ENCODE measurements at regions not wholly inside any gene's neighbourhood (a gene's known extent, or its start where the extent isn't known, plus 50 kb on each side); places are given as distances from the start of the nearest gene placed in this dataset.
"Not testable (repeated sequence)": the region's sequence is repeated elsewhere in the genome, so short reads cannot be mapped to it uniquely, and the experiment has no call there.

- no peak for FAIRE-seq
Measured at GRCh38 chr7:68816491-68816890, 781.8 kb upstream of the AUTS2 start.

DNA sequence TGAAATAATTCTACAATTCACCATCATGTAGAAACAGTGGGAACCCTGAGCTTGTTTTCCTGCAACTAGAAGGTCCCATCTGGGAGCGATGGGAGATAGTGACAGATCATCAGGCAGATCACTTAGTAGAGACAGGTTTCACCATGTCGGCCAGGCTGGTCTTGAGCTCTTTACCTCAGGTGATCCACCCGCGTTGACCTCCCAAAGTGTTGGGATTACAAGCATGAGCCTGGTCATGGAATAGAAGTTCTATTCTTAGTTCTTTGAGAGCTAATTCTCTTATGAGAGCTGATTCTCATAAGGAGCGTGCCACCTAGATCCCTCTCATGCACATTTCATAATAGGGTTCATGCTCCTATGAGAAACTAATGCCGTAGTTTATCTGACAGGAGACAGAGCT, 778.0 kb upstream of the AUTS2 start:
- no peak for FAIRE-seq

DNA sequence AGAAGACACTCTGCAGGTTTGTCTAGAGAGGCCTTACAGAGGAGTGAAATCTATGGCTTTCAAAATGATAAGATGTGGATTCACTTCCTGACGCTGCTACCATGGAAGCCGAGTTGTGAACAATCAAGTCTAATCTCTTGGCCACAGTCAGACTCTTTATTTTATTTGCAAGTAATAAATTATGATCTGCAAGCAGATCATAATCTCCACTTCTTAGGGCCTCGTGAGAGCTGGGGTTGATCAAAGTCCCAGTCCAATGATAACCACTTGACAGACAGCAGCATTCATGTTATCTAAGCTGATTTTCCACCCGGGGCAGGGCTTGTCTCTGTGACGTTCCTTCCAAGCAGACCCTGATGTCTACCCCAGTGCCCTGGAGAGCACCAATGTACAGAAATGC, 776.4 kb upstream of the AUTS2 start:
- no peak for FAIRE-seq

DNA sequence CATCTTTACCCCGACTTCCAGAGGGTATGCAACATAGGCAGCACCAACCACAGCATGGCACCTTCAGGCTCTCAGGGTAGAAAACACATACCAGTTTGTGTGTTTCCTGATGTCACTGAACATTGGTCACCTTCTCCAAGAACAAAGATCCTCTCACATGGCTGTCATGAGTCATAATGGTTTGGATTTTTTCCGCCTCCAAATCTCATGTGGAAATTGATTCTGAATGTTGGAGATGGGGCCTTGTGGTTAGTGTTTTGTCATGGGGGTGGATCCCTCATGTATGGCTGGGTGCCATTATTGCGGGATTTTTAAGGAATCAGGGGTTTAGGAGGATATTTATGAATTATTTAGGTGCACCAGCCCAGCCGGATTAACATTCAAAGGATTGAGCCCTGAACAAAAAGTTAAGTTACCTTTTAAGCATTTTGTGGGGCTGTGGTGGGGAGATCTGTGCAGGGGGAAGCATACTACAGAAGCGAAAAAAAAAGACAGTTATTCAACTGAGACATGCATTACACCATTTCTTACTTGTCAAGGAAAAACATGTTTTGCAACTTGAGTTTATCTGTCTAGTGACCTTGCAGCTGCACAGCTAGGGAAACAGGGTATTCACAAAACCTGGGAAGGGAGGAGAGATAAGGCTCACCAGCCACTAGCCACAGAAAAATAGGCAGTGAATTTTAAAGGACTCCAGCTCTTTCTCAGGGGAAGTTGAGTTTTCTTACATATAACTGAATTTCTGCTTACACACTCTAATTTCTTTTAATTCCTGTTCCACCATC, 774.1 kb upstream of the AUTS2 start:
- FAIRE-seq, result no peak

DNA sequence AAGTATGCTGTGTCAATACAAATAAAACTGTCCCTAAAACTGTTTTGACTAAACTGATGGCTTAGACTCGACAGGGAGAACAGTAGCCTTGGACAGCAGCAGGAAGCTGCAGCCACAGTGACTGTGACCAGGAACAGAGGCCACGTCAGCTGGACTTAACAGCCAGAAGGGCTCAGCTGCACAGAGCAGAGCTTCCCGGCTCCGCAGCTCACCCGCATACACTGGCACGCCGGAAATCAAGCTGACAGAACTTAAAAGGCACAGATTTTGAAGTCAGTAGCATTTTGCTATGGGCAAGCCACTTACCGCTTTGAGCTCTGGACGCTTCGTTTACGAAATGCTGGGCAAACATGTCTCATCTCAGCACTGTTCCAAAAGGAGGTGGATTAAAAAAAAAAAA, 769.7 kb upstream of the AUTS2 start:
- FAIRE-seq, result no peak

DNA sequence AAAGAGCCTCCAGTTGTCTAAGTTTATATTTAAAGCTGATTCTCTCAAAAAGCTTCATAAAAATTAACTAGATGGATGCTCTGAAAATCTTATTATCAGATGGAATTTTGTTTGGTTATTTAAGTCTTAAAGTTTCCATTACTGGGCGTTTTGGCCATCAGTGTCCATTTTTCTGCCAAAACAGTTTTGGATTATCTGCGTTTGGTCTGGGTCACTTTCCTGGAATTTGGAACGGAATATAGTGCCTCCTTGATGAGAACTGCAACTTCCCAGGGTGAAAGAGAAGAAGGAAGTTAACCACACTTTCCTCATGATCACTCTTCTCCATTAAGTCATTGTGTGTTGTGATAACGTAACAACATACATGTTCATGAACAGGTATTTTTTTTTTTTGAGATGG, 764.9 kb upstream of the AUTS2 start:
- FAIRE-seq, result no peak

DNA sequence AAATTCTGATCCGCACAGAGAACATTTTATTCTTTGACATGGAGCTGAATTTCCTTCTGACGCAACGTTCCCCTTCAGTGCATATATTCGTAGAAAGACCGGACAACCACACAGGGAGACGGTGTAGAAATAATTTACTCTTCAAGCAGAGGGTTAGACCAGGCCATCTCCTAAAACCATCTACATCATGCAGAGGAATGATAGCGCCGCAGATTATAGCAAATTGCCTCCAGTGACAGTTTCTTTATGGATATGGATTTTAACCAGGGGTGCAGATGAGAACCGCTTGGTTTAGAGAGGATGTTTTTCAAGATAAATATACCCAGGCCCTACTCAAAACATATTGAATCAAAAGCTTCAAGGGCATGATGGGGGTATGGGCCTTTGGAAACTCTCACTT, 759.3 kb upstream of the AUTS2 start:
- FAIRE-seq, result no peak

DNA sequence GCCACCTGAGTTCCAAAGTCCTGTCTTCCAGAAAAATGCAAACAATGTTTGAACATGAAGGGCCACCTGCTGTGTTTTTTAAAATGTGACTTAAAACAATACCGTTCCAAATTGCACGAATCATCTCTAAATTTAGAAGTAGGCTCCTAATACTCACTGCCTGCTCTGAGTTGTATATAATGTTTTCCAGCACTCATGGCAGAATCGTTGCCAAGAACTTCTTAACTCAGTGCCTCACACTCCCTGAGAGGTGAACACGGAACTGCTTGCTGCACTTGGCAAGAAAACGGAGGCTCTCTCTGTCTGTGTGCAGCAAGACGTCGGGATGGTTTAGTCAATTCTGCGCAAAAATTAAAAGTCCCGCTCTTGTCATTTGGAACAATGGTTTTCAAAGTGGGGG, 757.3 kb upstream of the AUTS2 start:
- no peak for FAIRE-seq

GRCh38 chr7:68843985-68844384, 754.3 kb upstream of the AUTS2 start:
- FAIRE-seq, result not testable (repeated sequence)

DNA sequence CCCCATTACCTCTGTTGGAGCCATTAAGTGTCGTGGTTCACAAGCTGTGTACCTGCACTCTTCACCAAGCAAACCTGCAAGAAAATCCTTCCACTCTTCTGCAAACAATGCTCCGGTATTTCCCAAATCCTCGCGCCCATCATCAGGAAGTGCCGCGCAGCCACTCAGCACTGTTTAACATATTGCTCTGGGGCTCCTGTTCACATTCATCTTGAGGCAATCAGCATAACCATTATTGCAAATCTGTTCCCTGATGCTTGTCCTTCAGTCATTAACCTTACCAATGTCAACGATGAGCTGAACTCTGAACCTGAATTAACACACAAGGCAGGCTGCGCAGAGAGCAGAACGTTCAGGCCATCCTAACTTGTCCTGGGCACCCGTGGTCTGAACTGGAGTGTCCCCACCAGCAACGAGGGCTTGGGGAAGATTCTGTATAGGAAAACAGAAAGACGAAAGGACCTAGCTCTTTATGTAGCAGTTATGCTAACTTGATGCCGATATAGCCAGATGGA, 751.4 kb upstream of the AUTS2 start:
- no peak for FAIRE-seq

DNA sequence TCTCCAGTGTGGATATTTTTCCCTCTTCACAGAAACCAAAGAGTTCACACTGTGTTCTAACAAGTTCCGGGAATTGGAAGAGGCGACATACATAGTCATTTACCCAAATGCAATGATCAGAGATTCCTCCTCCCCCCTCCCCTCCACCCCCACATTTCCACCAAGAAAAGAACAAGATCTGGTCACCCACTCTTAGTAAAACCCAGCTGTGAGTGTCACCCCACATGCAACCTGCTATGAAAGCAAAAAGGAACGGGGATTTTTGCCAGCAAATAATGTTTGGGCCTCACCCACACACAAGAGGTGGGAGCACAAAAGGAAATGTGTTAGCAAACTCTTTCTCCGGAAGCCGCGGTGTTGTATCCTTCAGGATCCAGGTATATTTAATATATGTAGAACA, 745.0 kb upstream of the AUTS2 start:
- no peak for FAIRE-seq

DNA sequence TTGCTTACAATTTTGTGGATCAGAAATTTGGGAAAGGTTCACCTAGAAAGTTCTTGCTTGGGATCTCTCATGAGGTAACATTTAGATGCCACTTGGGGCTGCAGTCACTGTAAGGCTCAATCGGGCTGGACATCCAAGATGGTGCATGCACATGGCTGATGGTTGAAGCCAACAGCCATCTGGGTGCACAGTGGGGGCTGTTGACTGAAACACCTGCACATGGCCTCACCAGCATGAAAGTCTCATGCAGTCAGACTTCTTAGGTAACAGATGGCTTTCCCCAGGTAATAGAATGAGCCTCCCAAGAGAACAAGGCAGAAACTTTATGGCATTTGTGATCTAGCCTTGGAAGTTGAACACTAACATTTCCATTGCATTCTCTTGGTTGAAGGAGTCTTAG, 740.7 kb upstream of the AUTS2 start:
- no peak for FAIRE-seq

DNA sequence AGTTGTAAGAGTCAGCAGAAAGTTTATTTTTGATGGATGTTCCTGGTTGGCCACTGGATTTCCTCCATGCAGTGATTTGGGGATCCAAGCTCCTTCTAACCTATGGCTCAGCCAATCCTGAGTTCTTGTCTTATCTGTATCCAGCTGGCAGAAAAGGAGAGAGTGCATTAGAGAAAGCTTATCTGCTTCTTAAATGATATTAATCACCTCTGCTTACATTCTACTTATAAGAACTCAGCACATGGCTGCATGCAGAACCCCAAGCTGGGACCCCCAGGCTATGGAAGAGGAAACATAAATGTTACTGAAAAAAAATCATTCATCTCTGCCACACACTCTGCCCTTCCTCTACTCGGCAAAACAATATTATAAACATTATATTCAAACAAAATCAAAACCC, 739.8 kb upstream of the AUTS2 start:
- no peak for FAIRE-seq

GRCh38 chr7:68861171-68861570, 737.1 kb upstream of the AUTS2 start:
- no peak for FAIRE-seq

DNA sequence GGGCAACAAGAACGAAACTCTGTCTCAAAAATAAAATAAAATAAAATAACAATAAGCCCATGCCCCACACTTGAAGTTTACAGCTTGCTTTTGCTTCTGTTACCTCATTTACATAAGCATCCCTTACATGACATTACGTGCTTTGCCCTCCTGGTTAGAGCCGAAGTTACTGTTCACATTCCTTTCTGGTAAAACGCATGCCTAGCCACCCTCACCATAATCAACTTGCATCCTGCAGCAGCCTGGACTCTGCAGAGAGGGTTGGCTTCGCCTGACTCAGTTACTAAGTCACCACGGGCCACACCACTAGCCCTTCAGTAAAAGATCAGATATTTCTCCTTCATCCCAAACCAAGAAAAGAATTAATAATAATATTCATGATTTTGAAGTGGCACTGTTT, 736.0 kb upstream of the AUTS2 start:
- FAIRE-seq, result no peak

DNA sequence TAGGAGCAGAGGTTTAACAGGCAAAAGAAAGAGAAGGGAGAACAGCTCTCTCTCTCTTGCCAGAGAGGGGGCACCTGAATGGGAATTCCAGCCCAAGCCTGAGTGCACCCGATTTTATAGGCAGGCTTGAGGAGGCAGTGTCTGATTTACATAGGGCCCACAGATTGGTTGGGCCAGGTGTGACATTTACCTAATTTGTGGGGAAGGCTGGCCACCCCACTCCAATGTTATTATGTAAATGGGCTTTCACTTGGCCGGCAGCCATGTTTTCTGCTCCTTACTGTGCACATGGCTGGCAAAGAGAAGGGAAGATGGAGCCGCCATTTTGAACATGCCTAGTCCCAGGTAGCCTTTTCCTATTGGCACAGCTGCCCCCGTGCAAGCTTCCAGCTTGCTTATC, 735.5 kb upstream of the AUTS2 start:
- FAIRE-seq, result no peak

DNA sequence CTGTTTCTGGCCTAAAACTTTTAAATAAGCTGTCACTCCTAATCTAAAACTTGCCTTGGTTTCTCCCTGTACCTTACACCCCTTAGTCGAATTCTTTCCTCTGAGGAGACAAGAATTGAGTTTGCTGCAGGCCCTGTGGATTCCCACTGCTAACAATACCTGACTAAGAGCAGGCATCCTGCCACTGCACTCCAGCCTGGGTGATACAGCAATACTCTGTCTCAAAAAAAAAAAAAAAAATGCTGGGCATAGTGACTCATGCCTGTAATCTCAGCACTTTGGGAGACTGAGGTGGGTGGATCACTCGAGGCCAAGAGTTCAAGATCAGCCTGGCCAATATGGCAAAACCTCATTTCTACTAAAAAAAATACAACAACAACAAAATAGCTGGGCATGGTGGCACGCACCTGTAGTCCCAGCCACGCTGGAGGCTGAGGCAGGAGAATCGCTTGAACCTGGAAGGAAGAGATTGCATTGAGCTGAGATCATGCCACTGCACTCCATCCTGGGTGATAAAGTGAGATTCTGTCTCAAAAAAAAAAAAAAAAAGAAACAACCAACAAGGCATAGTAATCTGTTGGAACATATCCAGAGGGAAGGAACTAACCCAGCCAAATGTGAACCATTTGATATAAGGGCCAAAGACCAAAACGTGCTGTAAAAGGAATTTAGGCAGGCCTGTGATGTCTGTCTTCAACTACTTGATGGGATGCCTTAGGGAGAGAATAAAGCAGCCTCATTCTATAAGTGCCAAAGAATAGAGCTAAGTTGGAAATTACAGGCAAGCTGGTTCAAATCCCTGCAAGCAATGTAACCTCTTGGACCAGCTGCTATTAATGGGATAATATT, 732.7 kb upstream of the AUTS2 start:
- no peak for FAIRE-seq

- FAIRE-seq, result no peak
Measured at GRCh38 chr7:68866200-68866570, 732.1 kb upstream of the AUTS2 start.

DNA sequence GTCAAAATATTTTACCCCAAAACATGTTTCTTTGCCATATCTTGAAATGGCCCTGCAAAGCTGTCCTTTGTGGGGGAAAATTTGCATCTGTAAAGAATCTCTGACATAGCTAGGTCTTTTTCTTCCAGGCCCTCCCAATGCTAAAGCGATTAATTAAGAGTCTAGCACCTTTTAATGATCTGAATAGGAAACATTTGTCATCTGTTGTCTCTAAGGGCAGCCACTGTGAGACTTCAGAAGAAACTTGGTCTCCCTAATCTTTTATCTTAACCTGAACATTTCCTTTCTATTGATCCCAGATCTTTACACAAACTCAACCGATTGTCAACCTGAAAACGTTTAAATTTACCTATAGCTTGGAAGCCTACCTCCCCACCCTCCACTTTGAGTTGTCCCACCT, 731.6 kb upstream of the AUTS2 start:
- FAIRE-seq, result not testable (repeated sequence)

DNA sequence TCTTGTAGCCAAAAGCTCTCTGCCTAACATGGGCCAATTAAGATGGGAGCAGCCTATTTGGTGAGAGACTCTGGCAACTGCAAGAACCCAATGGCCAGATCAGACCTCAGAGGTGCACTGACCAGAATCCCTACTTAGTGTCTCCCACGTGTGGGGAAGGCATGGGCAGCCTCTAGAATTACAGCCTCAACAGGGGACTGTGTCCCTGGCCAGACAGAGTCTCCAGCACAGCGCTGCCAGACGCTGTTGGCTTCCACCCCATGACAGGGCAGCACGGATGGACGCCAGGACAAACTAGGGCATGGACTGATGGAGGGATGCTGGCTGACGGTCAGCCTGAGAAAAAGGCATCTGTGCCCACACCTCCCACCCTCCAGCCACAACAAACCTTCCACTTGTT, 729.3 kb upstream of the AUTS2 start:
- FAIRE-seq, result no peak

- no peak for FAIRE-seq
Measured at GRCh38 chr7:68873616-68874015, 724.7 kb upstream of the AUTS2 start.

DNA sequence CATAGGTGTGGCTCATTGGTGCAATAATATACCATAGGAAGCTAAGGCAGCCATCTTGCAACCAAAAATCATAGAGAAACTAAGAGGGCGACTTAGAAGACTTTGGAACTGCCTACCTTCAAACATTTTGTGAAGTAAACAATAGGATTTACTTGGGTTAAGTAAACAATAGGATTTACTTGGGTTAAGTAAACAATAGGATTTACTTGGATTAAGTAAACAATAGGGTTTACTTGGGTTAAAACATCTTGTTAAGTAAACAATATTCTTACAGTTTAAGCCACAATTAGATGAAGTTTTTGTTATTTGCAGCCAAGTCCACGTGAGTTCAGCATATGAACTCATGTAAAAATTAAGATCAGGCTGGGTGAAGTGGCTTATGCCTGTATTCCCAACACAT, 722.4 kb upstream of the AUTS2 start:
- FAIRE-seq, result no peak

- not testable (repeated sequence) for FAIRE-seq
Measured at GRCh38 chr7:68887116-68887515, 711.2 kb upstream of the AUTS2 start.

- FAIRE-seq, result no peak
Measured at GRCh38 chr7:68888971-68889385, 709.3 kb upstream of the AUTS2 start.
